ENCODE measurements at regions not wholly inside any gene's neighbourhood (a gene's known extent, or its start where the extent isn't known, plus 50 kb on each side); places are given as distances from the start of the nearest gene placed in this dataset.

DNA sequence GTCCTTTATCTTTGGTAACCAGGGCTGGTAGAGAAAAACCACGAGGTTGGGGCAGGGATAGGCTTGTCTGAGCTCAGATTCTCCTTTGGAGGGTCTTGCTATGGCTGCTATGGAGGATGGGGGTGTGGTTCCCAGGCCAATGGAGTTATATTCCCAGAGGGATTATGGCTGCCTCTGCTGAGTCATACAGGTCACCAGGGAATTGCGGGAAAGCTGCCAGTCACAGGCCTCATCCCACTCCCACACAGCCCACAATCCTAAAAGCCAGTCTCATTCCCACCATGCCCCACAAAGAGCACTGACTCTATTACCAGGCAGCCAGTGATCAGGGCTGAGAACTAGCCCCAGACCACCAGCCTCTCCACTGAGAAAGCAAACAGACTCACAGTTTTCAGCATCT, 316.6 kb upstream of the TMEM229A start:
- Histone ChIP-seq H2BK5ac (ENCODE audit: insufficient read length, low read length) (no peak overlapping the region), H3K27ac (ENCODE audit: insufficient read length, low read depth, low read length) (no peak overlapping the region), H3K27me3 (ENCODE audit: insufficient read depth, low read length) (no peaks in the 10 kb centered on the region; the same call in 1 of the 2 replicates), H3K56ac (ENCODE audit: insufficient read length, low read depth, low read length) (no peak overlapping the region), H3K4me2 (ENCODE audit: insufficient read depth, insufficient read length, low read length) (no peak overlapping the region), H3K79me2 (ENCODE audit: insufficient read depth, low read length) (no peaks in the 10 kb centered on the region), H3K4ac (ENCODE audit: low read depth, low read length) (no peak overlapping the region), H3K79me1 (ENCODE audit: insufficient read depth, low read depth, low read length, poor library complexity, severe bottlenecking) (no peaks in the 10 kb centered on the region), H3K14ac (ENCODE audit: insufficient read depth, low read length) (no peak overlapping the region), H3K23ac (ENCODE audit: insufficient read length, low read depth, low read length) (no peak overlapping the region), H3T11ph (ENCODE audit: low read length) (no peak overlapping the region), H4K5ac (ENCODE audit: insufficient read length, low read depth, low read length) (no peak overlapping the region), H3K9me3 (ENCODE audit: control insufficient read depth, low read depth, low read length) (no peaks in the 10 kb centered on the region), H3K9ac (ENCODE audit: extremely low read depth, insufficient read length, low read length) (no peak overlapping the region), H2BK120ac (ENCODE audit: low read depth, low read length, poor library complexity, severe bottlenecking) (no peak overlapping the region), H3K18ac (ENCODE audit: insufficient read length, low read depth, low read length) (no peak overlapping the region), H4K91ac (ENCODE audit: insufficient read length, low read depth, low read length) (no peak overlapping the region), H2BK15ac (ENCODE audit: low read depth, low read length) (no peak overlapping the region), H2AK5ac (ENCODE audit: insufficient read length, low read length) (no peak overlapping the region), H4K20me1 (ENCODE audit: control insufficient read depth, insufficient read depth, insufficient read length) (no peaks in the 10 kb centered on the region), H3K4me1 (ENCODE audit: insufficient read depth, low read length) (no peaks in the 10 kb centered on the region), H2BK20ac (ENCODE audit: low read depth, low read length, poor library complexity, severe bottlenecking) (no peak overlapping the region), H3K23me2 (ENCODE audit: insufficient read length, low read depth, low read length, poor library complexity, severe bottlenecking) (no peaks in the 10 kb centered on the region), H4K8ac (replicated peaks; ENCODE audit: insufficient read length, low read depth, low read length) (no peak overlapping the region), H2AFZ (ENCODE audit: low read length) (no peak overlapping the region), H2BK12ac (ENCODE audit: insufficient read length, low read depth, low read length) (no peak overlapping the region)
- no peaks in the 10 kb centered on the region for H3K4me1 Mint-ChIP-seq
- WGBS (ENCODE audit: extremely low coverage, insufficient read length, low lambda C conversion rate): no CpG with 5 or more reads among the region's 2 CpGs
- H3K9me3 Mint-ChIP-seq: no peaks in the 10 kb centered on the region; a peak in 3 of 5 replicates
- no peak for TF ChIP-seq CTCF (conservative IDR thresholded peaks at IDR 0.05)
- no peak for DNase-seq
- H3K36me3 Mint-ChIP-seq (ENCODE audit: insufficient read depth in 1 of 3, low read depth in 3 of 3): no peaks in the 10 kb centered on the region
- H3K27me3 Mint-ChIP-seq (ENCODE audit: low read depth): no peaks in the 10 kb centered on the region
- H3K4me3 Mint-ChIP-seq: no peak overlapping the region
- peak overlapping the region in 1 of 3 experiments; percentile 39; a peak in 1 of 7 replicates for H3K27ac Mint-ChIP-seq

Data from H9 (cell line).